COR-L47 (cell line): ENCODE measurements at regions not wholly inside any gene's neighbourhood (a gene's known extent, or its start where the extent isn't known, plus 50 kb on each side); places are given as distances from the start of the nearest gene placed in this dataset.

Source experiments
- DNase-seq: peaks from one replicate; lab custom pipeline; 2025; lab: John Stamatoyannopoulos, UW

DNA sequence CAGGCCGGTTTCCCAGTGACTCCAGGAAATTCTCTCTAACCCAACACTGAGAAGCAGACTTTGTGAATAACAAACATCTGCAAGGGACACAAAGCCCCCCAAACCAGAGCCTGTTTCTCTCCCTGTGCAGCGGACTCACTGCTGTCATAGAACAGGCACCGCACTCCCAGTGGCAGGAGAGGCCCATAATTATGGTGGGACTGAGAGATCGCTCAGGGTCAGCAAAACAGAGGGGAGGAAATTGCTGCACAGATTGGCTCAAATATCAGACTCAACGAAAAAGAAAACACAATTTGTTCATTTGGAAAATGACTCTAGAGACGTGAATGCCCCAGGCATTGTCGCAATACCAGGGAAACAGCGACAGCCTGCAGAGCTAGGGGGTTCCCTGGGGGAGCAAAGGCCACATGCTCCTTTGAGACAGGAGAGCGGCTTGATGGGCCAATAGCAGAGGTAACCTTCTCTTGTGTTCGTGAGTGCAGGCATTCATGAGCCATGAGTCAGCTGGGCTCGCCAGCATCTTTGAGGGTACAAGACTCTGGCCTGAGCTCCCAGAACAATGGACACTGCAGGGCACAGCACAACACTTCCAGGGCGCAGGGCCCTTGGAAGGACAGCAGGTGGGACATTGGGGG, 143.3 kb upstream of the KLHL29 start:
- no peak for DNase-seq

DNA sequence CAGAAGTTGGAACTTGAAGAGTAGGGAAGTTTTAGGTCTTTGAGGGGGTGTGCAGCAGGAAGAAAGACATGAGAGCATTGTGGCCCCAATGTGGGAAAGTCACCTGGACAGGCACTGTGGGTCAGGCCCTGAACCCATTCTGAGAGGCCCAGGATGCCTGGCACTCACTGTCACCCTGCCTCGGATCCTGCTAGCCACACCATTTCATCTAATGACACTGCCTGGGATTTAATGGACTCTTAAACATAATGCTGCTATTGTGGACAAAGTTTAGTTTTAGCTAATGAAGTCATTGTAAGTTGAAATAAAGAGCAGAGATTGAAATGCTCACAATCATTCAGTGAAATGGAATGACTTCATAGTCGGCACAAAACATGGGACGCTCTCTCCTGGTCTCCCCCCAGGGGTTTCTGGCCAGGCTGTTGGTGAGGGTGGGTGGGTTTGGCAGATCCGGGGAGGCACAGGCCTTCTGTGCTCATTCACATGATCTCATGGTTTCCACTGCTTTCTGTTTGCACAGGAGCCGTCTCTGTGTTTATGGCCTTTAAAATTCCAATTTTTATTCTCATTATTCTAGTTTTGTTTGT, 141.8 kb upstream of the KLHL29 start:
- DNase-seq, result no peak

DNA sequence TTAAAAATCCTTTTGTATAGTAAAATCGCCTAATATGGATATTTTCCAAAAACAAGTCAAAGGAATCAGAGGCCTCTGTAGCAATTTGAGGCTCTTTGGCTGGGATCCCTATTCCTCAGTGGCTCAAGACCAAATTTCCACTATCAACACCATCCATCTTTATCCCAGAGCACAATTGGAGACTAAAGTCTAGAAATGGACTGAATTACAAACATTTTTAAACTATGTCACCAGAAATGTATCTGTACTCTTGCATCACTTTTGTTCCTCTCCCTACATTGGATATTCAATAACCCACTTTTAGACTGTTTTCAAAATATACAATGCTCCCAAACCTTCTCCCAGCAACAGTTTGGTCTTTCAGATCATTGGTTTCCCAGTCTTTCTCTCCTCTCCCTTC, 140.4 kb upstream of the KLHL29 start:
- no peak for DNase-seq

GRCh38 chr2:23246992-23247683, 137.8 kb upstream of the KLHL29 start:
- no peak for DNase-seq

GRCh38 chr2:23248667-23249066, 136.3 kb upstream of the KLHL29 start:
- DNase-seq, result no peak

GRCh38 chr2:23249348-23249747, 135.6 kb upstream of the KLHL29 start:
- DNase-seq, result no peak

DNA sequence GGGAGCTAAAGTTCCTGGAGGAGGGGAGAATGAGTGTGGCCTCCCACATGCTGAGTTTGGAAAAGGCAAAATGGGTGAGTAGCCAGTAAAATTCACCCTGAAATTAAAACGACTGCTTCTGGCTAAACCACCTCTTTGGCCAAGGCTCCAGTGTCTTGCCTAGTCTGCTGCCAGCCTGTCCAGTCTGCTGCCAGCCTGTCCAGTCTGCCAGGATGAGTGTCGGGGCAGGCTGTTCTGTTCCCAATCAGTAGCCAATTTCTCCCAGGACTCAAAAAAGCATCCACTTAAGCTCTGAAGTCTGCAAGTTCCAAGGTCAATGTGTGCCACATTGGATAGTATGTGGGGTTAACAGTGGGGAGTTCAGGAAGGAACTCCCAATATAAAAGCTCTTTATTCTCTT, 134.6 kb upstream of the KLHL29 start:
- no peak for DNase-seq

- no peak for DNase-seq
Observed at GRCh38 chr2:23256643-23257042, 128.3 kb upstream of the KLHL29 start.

- no peak for DNase-seq
Observed at GRCh38 chr2:23260621-23261020, 124.4 kb upstream of the KLHL29 start.

- DNase-seq, result no peak
Observed at GRCh38 chr2:23268467-23269263, 116.3 kb upstream of the KLHL29 start.

- DNase-seq, result no peak
Observed at GRCh38 chr2:23269747-23270146, 115.2 kb upstream of the KLHL29 start.

- no peak for DNase-seq
Observed at GRCh38 chr2:23270810-23271209, 114.2 kb upstream of the KLHL29 start.

DNA sequence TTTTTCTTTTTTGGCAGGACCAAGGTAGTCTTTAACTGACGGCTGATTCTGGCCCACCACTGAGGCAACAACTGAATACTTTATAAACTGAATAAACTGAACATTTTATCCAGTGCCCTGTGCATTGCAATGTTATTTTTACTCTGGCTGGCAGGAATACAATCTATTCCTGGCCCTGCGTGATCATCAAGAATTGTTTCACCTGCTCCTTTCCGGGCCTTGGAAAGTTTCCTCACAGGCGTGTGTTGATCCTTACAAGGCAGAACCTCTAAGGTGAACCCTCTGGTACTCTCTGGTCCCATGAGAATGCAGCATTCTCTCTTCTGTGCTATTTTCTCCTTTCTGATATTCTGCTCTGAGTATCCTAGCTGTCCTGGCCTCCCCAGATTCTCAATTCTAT, 113.7 kb upstream of the KLHL29 start:
- DNase-seq, result no peak

GRCh38 chr2:23273786-23274185, 111.2 kb upstream of the KLHL29 start:
- DNase-seq, result no peak

GRCh38 chr2:23280401-23280800, 104.6 kb upstream of the KLHL29 start:
- DNase-seq, result no peak

GRCh38 chr2:23283653-23284052, 101.3 kb upstream of the KLHL29 start:
- DNase-seq, result no peak

- DNase-seq, result no peak
Observed at GRCh38 chr2:23285091-23285800, 99.7 kb upstream of the KLHL29 start.

GRCh38 chr2:23286031-23286757, 98.8 kb upstream of the KLHL29 start:
- no peak for DNase-seq

DNA sequence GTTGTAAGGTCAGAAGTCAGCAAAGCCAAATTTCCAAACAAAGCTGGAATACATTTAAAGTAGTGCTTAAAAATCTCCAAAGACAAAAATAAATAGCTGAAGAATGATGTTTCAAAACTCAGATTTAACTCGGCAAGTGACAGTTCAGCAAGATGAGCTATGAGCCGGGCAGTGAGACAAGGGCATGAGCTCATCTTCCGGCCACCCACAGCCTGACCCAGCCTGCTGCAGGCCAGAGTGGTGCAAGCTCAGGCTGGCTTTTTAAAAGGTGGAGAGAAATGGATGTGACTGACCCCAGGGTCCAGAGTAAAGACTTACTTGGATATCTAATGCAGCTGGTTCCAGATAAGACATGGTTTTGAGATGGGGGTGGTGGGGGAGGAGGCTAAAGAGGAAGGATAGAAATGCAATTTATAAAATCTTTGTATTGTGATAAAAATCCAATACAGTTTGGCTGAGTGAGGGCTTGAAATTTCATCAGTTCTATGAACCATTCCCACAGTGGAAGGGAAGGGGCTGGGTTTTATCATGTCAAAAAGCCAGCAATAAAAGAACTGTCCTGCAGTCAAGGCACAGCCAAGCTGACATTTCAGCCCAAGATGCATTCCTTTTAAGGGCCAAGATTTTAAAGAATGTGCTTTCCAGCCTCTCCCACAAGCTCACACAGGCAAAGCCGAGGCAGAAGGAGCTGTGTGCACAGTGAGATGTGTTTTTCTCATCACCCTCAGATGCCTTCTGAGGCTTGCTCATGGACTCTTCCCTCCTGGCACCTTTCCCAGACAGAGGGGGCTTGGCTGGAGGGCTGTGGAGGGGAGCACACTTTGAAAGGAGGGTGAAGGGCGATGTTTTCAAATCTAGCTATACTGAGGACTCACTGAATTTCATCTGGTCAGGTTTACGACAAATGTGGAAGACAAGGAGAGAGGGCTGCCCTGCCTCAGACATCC, 97.9 kb upstream of the KLHL29 start:
- DNase-seq, result no peak

DNA sequence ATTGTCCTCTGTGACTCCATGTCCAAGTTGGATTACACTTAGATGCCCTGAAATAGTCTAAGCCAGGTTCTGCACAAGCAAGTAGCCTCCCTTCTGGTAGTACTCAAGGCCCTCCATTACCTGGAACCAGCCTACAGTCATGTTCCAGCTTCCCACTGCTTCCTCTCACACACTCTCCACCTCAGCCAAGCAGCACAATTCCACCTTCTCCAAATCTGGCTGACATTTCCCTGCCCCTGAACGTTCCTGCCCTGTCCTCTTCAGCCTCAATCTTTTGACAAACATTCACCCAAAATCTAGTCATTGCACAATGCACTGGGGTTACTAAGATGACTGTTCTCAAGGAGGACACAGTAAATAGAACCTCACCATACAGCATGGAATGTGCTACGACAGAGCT, 95.3 kb upstream of the KLHL29 start:
- DNase-seq, result no peak
